ENCODE measurements at regions not wholly inside any gene's neighbourhood (a gene's known extent, or its start where the extent isn't known, plus 50 kb on each side); places are given as distances from the start of the nearest gene placed in this dataset.

DNA sequence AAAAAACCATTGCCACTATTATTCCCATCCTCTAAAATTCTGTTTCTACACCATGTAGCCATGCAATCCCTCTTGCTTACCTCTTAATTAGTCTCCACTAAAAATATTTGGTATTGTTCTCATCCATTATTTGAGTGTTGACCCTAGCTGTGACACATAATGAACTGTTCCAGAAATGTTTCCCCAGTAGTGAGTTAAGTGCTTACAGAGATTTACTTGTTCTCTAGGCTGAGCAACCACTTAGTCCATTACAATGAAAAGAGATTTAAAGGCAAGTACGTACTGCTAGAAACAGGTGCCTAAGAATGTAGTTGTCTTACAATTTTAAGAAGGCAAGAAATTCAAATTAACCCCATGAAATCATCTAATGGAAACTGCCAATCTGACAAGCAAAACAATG, 112.7 kb upstream of the PTPN13 start:
- no peak for DNase-seq (ENCODE audit: low read depth)
- TF ChIP-seq, protein P1, sequence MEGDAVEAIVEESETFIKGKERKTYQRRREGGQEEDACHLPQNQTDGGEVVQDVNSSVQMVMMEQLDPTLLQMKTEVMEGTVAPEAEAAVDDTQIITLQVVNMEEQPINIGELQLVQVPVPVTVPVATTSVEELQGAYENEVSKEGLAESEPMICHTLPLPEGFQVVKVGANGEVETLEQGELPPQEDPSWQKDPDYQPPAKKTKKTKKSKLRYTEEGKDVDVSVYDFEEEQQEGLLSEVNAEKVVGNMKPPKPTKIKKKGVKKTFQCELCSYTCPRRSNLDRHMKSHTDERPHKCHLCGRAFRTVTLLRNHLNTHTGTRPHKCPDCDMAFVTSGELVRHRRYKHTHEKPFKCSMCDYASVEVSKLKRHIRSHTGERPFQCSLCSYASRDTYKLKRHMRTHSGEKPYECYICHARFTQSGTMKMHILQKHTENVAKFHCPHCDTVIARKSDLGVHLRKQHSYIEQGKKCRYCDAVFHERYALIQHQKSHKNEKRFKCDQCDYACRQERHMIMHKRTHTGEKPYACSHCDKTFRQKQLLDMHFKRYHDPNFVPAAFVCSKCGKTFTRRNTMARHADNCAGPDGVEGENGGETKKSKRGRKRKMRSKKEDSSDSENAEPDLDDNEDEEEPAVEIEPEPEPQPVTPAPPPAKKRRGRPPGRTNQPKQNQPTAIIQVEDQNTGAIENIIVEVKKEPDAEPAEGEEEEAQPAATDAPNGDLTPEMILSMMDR (IDR thresholded peaks at IDR 0.05; ENCODE audit: insufficient read depth, low read depth, low read length, missing control alignments) = no peak
- H3K4me3 ChIP-seq (ENCODE audit: low read depth, low read length) = no peak overlapping the region

GRCh38 chr4:86482306-86483172, 111.6 kb upstream of the PTPN13 start:
- TF ChIP-seq, protein P1 (IDR thresholded peaks at IDR 0.05; ENCODE audit: insufficient read depth, low read depth, low read length, missing control alignments) = no peak
- H3K4me3 ChIP-seq (ENCODE audit: low read depth, low read length) = no peak overlapping the region
- DNase-seq (ENCODE audit: low read depth) = no peak

DNA sequence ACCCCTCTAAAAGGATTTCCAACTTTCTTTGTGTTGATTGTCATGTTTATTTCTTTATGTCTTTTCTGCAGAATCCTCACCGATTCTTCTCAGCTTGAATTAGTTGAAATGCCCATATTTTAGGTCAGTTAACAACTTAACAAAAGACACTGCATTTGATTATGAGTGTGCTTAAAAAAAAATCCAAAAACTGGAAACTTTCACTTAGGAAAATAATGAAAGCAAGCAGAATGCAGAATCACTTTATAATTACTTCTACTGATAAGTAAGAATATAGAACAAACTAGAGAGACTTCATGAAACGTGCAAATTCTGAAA, 111.0 kb upstream of the PTPN13 start:
- no peak overlapping the region for H3K4me3 ChIP-seq (ENCODE audit: low read depth, low read length)
- no peak for DNase-seq (ENCODE audit: low read depth)
- TF ChIP-seq, protein P1 (IDR thresholded peaks at IDR 0.05; ENCODE audit: insufficient read depth, low read depth, low read length, missing control alignments) = no peak

DNA sequence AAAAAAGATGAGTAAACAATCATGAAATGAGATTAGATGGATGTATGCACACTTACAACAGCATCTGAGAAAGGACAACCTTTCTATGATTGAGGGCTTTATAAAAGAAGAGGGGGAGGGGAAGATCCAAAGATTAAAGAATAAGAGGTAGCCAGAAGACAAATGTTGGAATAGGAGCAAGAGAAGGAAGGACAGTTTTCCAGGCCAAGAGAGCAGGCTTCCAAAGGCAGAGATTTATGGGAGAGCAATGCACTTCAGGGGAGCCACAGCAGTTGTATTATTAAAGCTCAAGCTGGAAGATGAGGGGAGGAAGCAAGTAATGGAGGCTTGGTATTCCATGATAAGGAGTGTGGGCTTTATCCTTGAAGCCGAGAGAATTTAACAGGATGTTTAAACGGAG, 110.3 kb upstream of the PTPN13 start:
- no peak for DNase-seq (ENCODE audit: low read depth)
- no peak overlapping the region for H3K4me3 ChIP-seq (ENCODE audit: low read depth, low read length)
- TF ChIP-seq, protein P1 (IDR thresholded peaks at IDR 0.05; ENCODE audit: insufficient read depth, low read depth, low read length, missing control alignments) = no peak

DNA sequence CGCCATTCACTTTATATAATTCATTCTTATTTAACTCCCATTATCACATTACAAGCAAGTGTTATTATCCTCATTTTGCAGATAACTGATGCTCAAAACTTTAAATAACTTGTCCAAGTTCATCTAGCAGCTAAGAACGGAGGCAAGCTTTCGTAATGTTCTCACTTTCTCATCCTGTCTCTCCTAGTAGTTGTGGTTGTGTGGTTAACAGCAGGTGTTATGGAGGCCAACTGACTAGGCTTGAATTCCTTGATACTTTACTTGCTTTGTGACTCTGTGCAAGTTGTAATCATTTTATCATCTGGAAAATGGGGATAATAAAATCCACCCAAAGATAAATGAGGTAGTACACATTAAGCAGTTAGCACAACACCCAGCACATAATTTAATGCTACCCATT, 109.9 kb upstream of the PTPN13 start:
- peak; percentile 65 for DNase-seq (ENCODE audit: low read depth)

GRCh38 chr4:86487738-86488348, 106.3 kb upstream of the PTPN13 start:
- DNase-seq (ENCODE audit: low read depth) = no peak
- TF ChIP-seq, protein P1 (IDR thresholded peaks at IDR 0.05; ENCODE audit: insufficient read depth, low read depth, low read length, missing control alignments) = no peak
- H3K4me3 ChIP-seq (ENCODE audit: low read depth, low read length) = no peak overlapping the region

More for the DNA sequence above, 109.9 kb upstream of the PTPN13 start:
- no peak overlapping the region for H3K4me3 ChIP-seq (ENCODE audit: low read depth, low read length)
- TF ChIP-seq, protein P1 (IDR thresholded peaks at IDR 0.05; ENCODE audit: insufficient read depth, low read depth, low read length, missing control alignments) = no peak

Measured in GM12865 (cell line).